NCI-H146 treated with DMSO at 0.1 percent for 48 hours (cell line): ENCODE measurements at regions not wholly inside any gene's neighbourhood (a gene's known extent, or its start where the extent isn't known, plus 50 kb on each side); places are given as distances from the start of the nearest gene placed in this dataset.
"Not testable (repeated sequence)": the region's sequence is repeated elsewhere in the genome, so short reads cannot be mapped to it uniquely, and the experiment has no call there.

Source experiments
- DNase-seq: peaks from one replicate; lab custom pipeline; 2025; ENCODE audit not compliant: unreplicated experiment; lab: John Stamatoyannopoulos, UW

DNA sequence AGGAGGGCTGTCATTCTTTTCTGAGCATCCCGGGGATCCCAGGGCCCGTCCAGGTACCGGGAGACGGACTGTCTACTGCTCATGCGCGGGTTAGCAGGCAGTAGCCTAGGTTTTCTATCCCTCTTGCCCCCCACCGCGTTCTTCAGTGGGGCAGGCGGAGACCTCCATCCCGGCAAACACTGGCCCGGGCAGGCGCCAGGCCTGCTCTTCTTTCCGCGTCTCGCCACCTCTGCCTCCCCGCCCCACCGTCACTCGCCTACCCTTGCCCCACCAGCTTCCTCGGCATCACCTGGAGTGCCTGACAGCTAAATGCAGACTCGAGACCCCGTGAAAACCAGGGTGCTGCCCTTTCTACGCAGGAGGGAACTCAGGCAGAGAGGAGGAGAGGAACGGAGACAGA lies 1937.7 kb upstream of the DEFB115 start:
- DNase-seq = no peak

DNA sequence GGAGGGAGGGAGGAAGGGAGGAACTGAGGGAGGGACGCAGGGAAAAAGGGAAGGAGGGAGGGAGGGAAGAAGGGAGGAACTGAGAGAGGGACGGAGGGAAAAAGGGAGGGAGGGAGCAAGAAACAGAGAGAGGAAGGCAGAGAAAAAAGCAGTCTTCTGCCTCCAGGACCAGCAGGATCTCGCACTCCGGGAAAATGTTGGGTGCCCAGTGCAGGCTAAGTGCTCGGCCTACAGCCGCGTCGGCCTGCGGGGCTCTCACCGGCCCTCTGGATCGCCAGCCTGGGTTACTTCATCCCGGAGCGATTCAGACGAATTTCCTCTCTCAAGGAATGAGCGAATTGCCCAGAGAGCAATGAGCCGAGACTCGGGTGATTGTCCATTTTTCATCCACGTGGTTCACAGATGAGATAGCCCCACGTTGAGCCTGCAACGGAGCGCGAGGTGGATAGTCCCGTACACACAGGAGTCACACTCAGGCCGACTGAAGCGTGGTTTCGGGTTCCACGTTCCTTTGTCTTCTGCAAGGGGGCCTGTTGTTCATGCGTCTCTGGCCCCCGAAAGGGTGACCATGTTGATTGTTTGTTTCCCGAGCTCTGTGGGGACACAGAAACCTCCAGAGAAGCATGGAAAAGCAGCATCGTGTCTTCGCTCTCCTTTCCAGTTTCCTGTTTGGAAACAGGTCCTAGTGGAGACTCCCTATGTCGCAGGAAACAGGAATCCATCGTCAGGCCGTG lies 1937.1 kb upstream of the DEFB115 start:
- not testable (repeated sequence) for DNase-seq

DNA sequence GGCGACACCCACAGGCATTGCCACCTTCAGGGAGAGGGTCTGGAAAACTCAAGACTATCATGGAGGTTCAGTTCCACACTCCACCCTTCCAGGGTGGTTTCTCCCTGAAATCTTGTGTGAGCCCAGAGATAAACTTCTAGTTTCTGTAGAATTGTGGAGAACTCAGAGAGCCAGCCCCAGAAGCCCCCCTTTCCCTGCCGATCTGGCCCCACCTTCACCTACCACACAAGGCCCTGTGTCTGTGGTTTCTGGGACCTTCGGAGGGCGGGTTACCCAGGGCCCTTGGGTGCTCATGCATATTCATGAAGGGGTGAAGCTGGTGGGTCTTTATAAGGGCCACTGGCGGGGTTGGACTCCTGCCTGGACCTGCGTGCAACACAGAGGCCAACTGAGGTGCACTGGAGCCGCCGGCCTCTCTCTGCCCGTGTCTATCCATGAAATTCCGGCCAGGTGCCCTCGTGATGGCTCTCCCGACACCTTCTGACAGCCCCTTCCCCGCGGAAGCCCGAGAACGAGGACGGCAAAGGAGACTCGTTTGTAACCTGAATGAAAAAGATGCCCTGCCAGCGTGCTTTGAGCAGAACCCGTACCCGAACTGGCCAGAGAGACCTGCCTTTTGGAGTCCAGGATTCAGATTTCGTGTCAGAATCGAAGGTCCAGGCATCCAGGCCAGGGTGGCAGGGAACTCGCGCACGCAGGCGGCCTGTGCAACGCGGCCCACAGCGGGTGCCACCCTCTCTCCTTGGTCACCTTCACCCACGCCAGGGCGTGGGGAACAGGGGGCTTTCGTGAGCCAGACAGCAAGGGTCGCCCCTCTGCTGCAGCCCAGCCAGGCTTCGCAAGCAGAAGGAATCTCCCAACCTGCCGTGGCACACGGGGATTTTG lies 1933.6 kb upstream of the DEFB115 start:
- DNase-seq = not testable (repeated sequence)

DNA sequence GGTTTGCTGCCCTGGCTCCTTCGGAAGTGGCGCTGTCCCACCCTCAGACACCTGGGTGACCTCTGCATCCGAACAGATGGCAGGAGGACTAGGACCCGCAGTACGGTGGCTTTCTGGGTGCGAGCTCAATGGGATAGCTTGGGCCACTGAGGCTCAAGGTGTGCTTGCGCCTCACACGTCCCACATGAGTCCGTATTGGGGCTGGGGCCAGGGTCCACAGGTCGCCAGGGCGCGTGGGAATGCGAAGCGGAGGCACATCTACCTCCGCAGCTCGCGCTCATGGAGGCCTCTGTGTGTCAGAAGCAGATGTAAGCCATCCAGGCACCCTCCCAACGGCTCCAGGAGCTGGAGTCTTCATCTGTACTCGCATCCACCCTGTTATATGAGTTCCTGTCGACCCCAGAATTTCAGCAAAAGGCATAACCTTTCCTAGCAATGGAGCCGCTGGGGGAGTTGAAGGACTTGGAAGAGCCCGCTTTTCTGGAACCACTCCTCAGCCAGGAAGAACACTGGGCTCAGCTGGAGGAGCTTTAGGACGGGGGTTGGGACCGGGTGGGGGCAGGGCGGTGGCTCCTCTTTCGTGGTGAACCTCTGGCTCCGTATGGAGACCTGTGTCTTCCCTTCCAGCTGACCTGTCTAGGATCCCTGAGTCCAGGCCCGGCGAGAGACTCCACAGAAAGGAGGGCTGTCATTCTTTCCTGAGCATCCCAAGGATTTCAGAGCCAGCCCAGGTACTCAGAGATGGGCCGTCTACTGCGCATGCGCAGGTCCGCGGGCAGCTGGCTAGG lies 1932.8 kb upstream of the DEFB115 start:
- not testable (repeated sequence) for DNase-seq

DNA sequence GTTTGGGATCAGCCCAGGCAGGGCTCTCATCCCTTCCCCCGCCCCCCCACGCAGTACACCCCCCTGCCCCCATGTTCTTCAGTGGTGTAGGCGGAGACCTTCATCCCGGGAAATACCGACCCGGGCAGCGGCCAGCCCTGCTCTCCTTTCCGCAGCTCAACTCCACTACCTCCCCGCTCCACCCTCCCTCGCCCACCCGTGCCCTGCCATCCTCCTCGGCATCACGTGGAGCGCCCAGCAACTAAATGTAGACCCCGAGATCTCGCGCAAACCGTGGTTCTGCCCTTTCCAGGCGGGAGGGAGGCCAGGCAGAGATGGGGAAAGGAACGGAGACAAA lies 1932.2 kb upstream of the DEFB115 start:
- DNase-seq = no peak

DNA sequence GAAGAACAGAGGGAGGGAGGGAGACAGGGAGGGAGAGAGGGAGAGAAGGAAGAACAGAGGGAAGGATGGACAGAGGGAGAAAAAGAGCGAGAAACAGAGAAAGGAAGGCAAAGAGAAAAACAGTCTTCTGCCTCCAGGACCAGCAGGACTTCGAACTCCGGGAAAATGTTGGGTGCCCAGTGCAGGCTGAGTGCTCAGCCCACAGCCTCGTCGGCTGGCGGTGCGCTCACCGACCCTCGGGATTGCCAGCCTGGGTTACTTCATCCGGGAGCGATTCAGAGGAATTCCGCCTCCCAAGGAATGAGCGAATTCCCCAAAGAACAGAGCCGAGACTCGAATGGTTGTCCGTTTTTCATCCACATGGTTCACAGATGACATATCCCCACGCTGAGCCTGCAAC lies 1931.7 kb upstream of the DEFB115 start:
- not testable (repeated sequence) for DNase-seq

DNA sequence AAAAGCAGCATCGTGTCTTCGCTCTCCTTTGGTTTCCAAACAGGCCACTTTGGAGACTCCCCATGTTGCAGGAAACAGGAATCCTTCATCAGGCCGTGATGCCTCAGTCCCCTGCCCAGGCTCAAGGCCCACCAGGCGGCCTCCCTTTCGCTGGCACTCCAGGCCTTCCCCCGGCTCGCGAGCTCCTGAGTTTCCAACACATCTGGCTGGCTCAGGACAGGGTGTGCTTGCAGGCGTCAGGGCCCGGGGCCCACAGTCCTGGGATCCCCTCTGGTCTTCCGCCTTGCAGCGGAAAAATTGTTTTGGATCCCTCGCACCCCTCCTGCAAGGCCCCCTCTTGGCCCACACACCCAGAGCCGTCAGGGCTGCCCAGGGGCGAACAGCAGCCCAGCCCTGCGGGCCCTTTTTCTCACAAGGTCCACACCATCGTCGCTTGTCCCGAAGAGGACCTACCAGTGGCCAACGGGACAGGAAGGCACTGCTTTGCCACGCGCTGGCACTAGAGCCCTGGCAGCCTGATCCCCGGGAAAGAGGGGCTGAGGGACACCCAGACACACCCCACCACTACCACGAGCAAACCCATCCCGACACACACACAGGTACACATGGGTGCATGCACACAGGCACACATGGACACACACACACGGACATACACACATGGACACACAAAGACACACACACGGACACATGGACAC lies 1930.9 kb upstream of the DEFB115 start:
- no peak for DNase-seq

DNA sequence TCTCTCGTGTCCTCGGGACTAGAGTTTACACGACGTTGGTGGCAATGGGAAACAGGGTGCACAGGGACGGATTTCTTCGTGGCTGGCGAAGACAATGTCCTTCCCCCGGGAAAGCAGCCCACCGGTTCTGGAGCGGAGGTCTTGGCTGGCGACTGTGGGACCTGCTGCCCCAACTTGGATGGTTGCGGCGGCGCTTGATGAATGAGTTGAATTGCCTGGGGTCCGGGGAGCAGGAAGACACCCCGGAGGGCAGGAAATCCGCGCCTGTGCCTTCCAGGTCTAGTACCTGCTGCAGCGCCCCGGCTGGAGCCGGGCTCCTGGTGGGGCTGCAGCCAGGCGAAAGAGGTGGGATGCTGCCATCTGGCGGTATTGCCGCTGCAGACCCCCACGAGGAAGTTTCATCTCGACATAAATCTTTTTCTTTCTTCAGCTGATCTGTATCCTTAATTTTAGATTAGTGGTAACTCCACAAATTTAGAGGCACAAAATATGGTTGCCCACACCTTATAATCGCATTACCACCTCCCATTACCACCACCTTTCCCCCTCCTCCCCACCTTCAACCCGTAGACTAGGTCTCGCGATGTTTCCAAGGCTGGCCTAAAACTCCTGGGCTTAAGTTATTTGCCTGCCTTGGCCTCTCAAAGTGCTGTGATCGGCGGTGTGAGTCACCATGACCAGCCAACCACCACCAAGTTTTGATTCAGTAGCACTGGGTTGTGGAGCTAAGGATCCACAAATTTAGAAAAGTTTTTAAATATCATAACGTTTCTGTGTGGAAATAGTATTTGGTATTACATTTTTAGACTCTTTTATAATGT lies 1929.7 kb upstream of the DEFB115 start:
- DNase-seq = not testable (repeated sequence)

DNA sequence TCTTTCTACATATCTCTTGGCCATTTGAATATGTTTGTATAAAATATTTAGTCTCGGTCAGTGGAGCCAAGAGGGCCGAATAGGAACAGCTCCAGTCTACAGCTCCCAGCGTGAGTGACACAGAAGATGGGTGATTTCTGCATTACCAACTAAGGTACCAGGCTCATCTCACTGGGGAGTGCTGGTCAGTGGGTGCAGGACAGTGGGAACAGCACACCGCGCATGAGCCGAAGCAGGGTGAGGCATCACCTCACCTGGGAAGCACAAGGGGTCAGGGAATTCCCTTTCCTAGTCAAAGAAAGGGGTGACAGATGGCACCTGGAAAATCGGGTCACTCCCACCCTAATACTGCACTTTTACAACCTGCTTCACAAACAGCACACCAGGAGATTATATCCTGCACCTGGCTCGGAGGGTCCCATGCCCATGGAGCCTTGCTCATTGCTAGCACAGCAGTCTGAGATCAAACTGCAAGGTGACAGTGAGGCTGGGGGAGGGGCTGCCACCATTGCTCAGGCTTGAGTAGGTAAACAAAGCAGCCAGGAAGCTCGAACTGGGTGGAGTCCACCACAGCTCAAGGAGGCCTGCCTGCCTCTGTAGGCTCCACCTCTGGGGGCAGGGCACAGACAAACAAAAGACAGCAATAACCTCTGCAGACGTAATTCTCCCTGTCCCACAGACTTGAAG lies 1926.9 kb upstream of the DEFB115 start:
- DNase-seq = not testable (repeated sequence)

DNA sequence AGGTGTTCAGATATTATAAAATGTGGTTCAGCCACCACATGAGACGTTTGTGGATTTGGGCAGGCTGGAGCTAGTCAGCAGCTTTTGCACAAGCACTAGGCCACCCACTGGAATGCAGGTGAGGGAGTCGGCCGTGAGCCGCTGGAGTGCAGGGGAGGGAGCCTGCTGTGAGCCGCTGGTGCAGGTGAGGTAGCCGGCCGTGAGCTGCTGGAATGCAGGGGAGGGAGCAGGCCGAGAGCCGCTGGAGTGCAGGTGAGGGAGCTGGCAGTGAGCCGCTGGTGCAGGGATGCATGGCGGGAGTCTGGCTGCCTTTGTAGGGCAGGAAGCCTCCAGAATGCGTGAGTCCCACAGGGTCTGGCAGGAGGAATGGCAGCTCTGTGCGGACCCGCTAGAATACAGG lies 1907.6 kb upstream of the DEFB115 start:
- no peak for DNase-seq

DNA sequence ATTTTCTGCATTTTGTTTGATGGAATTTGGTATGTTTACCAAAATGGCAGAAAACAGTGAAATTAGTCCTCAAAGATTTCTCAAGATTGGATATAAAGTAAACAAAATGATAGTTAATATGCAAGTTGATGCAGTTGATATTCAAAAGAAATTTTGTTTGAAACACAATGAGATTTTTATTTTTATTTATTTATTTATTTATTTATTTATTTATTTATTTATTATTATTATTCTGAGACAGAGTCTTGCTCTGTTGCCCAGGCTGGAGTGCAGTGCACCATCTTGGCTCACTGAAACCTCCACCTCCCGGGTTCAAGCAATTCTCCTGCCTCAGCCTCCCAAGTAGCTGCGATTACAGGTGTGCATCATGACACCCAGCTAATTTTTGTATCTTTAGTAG lies 1881.5 kb upstream of the DEFB115 start:
- DNase-seq = not testable (repeated sequence)

DNA sequence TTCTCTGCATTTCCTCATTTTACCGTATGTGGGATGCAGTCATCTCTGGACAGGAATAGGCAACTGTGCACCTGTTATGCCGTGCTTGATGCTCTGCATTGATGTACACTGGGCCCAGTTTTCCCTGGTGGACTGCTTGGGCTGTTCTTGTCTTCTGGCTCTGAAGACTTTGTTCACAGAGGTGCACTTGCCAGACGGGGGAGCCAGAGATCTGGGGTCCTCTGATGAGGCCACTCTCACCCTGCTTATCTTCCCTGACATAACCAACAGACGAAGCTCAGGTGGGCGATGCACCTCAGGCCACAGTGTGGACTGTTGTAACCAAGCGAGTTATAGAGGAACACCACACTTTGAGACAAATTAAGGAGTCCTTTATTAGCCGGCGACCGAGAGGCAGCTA lies 1864.6 kb upstream of the DEFB115 start:
- DNase-seq = not testable (repeated sequence)

DNA sequence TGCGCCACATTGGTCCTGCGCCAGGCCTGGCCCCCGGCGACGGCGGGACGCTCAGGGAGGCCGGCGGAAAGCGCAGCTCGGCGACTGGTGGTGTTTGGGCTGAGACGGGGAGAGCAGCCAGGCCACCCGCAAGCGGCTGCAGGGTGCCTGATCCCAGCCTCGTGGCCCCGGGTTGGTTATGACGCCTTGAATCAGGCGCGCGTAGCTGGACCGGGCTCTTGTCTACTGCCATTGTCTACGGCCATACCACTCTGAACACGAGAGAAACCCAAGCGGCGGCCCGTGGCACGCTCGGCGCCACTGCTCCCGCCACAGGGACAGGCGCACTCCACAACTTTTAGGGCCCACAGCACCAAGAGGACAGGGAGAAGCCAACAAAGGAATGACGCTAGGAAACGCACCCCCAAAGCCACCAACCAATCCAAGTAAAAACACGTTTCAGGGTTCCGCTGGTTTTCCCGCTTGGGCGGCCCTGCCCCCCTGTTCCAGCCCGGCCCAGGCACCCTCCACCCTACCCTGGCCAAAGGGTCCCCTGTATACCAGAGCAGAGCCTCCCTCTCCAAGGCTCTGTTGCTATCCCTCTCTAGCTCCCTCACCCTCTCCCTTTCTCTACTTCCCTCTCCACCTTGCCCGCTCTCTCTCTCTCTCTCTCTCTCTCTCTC lies 1849.3 kb upstream of the DEFB115 start:
- DNase-seq = no peak

DNA sequence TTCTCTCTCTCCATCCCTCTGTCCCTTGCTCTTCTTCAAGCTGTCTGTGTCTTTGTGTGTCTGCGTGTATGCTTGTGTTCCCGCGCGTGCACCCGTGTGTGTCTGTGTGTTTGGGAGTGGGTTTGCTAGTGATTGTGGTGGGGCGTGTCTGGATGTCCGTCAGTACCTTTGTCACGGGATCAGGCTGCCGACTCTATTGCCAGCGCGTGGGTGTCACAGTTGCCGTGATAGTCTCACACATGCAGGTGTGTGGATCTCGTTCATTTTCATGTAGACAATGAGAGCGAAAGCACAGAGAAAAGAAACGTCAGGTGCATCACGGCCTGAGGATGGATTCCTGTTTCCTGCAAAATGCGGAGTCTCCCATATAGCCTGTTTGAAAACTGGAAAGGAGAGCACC lies 1848.8 kb upstream of the DEFB115 start:
- not testable (repeated sequence) for DNase-seq

DNA sequence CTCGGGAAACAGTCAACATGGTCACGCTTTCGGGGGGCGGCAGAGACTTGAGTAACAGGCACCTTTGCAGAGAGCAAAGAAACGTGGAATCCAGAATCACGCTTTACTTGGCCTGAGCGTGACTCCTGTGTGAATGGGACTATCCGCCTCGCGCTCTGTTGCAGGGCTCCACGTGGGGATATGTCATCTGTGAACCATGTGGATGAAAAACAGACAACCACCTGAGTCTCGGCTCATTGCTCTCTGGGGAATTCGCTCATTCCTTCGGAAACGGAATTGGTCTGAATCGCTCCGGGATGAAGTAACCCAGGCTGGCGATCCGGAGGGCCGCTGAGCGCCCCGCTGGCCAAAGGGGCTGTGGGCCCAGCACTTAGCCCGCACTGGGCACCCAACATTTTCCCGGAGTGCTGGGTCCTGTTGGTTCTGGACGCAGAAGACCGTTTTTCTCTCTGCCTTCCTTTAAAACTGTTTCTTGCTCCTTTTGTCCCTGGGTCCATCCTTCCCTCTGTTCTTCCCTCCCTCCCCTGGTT lies 1848.2 kb upstream of the DEFB115 start:
- DNase-seq = not testable (repeated sequence)

DNA sequence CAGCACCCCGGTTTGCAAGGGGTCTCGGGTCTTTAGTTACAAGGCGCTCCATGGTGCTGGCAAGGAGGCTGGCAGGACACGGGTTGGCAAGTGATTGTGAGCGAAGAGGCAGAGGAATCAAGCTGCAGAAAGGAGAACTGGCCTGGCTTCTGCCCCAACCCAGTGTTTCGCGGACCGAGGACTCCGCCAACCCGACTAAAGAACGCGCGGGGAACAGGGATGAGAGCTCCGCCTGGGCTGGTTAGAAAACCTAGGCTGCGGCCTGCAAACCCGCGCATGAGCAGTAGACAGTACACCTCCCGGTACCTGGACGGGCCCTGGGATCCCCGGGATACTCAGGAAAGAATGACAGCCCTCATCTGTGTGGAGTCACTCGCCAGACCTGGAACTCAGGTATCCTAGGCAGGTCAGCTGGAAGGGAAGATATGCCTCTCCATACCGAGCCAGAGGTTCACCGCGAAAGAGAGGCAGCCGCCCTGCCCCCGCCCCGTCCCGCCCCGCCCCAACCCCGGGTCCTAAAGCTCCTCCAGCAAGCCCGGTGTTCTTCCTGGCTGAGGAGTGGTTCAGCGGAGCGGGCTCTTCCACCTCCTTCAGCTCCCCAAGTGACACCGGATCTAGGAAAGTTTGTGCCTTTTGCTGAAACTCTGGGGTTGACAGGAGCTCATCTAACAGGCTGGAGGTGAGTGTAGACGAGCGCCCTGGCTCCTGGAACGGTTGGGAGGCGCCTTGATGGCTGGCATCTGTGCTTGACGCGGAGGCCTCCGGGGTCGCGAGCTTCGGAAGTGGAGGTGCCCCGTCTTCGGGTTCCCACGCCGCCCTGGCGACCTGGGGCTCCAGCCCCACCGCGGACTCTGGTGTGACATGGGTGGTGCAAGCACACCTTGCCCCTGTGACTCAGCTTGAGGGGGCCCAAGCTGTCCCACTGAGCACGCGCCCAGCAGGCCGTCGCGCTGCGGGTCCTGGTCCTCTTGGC lies 1847.3 kb upstream of the DEFB115 start:
- DNase-seq = no peak

DNA sequence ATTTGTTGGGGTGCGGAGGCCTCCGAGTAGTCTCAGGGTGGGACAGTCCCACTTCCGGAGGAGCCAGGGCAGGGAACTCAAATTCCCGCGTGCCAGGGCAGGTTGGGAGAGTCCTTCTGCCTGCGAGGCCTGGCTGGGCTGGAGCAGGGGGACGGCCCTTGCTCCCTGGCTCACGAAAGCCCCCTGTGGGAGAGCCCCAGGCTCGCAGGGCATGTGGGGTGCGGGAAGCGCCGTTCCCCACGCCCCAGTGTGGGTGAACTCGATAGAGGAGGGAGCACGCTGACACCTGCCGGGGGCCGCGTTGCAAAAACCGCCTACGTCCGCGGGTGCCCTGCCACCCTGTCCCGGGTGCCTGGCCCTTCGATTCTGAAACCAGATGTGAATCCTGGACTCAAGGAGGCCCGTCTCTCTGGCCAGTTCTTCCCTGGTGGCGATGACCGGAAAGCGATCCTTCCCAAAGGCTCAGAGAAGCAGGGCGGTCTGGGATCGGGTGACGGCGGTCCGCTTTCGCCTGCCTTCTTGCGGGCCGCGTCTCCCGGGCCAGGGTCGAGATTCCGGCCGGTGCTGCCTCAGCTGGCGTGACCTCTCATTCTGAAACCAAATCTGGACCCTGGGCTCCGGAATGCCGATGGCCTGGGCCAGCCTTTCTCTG lies 1846.5 kb upstream of the DEFB115 start:
- no peak for DNase-seq
